NCI-H2107 treated with DMSO at 0.1 percent for 48 hours (cell line): ENCODE measurements at regions not wholly inside any gene's neighbourhood (a gene's known extent, or its start where the extent isn't known, plus 50 kb on each side); places are given as distances from the start of the nearest gene placed in this dataset.

ENCODE experiments used
- DNase-seq: peaks from one replicate; lab custom pipeline; 2025; ENCODE audit not compliant: unreplicated experiment; lab: John Stamatoyannopoulos, UW

- DNase-seq = no peak
Observed at GRCh38 chr5:11962122-11962521, 57.9 kb upstream of the CTNND2 start.

- DNase-seq = no peak
Observed at GRCh38 chr5:11958321-11958720, 54.1 kb upstream of the CTNND2 start.

- no peak for DNase-seq
Observed at GRCh38 chr5:11955331-11955730, 51.1 kb upstream of the CTNND2 start.
